ENCODE measurements at regions not wholly inside any gene's neighbourhood (a gene's known extent, or its start where the extent isn't known, plus 50 kb on each side); places are given as distances from the start of the nearest gene placed in this dataset.

DNA sequence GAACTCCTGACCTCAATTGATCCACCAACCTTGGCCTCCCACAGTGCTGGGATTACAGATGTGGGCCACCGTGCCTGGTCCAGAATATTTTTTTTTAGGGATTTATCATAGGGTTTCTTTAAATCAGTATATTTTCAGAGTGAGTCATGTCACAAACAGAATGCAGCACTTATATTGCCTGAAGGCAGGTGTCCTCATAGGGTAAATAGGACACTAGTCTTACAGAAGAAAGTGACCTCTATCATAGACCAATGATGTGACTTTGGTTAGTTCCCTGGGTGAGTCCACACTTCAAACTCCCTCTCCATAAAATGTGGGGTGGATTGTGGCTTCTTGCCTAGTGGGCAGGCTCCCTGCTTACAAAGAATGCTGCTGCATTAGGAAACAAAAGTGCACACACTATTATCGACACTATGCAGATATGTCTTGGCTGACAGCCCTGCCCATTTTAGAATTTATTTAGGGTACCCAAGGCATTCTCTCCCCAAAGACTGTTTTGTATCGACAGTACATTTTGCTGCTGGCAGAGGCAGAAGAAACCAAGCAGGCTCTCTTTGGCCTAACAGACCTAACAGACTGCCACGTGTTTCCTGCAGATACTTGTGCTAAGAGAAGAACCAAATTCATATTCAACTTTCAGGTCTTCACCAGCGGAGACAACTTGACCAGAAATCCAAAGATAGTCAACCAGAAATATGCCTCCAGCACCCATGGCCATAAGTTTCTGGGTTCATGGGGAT is 125.0 kb downstream of the MOBP start:
- H3K4me1 Mint-ChIP-seq (ENCODE audit: low read depth, unreplicated experiment): no peaks in the 10 kb centered on the region
- H3K9me3 Mint-ChIP-seq (ENCODE audit: low read depth, unreplicated experiment): no peaks in the 10 kb centered on the region
- no peaks in the 10 kb centered on the region for H3K36me3 Mint-ChIP-seq (ENCODE audit: insufficient read depth, unreplicated experiment)
- no TSS peak for BruUV-seq (replicated peaks)
- no peak overlapping the region for H3K27ac Mint-ChIP-seq (ENCODE audit: unreplicated experiment)
- H3K4me3 Mint-ChIP-seq (ENCODE audit: low read depth, unreplicated experiment): no peak overlapping the region
- TF ChIP-seq, protein P1, sequence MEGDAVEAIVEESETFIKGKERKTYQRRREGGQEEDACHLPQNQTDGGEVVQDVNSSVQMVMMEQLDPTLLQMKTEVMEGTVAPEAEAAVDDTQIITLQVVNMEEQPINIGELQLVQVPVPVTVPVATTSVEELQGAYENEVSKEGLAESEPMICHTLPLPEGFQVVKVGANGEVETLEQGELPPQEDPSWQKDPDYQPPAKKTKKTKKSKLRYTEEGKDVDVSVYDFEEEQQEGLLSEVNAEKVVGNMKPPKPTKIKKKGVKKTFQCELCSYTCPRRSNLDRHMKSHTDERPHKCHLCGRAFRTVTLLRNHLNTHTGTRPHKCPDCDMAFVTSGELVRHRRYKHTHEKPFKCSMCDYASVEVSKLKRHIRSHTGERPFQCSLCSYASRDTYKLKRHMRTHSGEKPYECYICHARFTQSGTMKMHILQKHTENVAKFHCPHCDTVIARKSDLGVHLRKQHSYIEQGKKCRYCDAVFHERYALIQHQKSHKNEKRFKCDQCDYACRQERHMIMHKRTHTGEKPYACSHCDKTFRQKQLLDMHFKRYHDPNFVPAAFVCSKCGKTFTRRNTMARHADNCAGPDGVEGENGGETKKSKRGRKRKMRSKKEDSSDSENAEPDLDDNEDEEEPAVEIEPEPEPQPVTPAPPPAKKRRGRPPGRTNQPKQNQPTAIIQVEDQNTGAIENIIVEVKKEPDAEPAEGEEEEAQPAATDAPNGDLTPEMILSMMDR (IDR thresholded peaks at IDR 0.05; ENCODE audit: unreplicated experiment): no peak
- intact Hi-C loops (cut with micrococcal nuclease; ENCODE audit: unreplicated experiment): no loop called here
- no peaks in the 10 kb centered on the region for H3K27me3 Mint-ChIP-seq (ENCODE audit: unreplicated experiment)
- CTCF ChIA-PET: no interaction called here
- no peak for DNase-seq

GRCh38 chr3:39593341-39593740 is 125.9 kb downstream of the MOBP start:
- no TSS peak for BruUV-seq (replicated peaks)
- TF ChIP-seq, protein P1 (IDR thresholded peaks at IDR 0.05; ENCODE audit: unreplicated experiment): no peak
- Mint-ChIP-seq H3K27ac (ENCODE audit: unreplicated experiment) (no peak overlapping the region), H3K4me3 (ENCODE audit: low read depth, unreplicated experiment) (no peak overlapping the region), H3K9me3 (ENCODE audit: low read depth, unreplicated experiment) (no peaks in the 10 kb centered on the region), H3K36me3 (ENCODE audit: insufficient read depth, unreplicated experiment) (no peaks in the 10 kb centered on the region), H3K27me3 (ENCODE audit: unreplicated experiment) (no peaks in the 10 kb centered on the region), H3K4me1 (ENCODE audit: low read depth, unreplicated experiment) (no peaks in the 10 kb centered on the region)
- intact Hi-C loops (cut with micrococcal nuclease; ENCODE audit: unreplicated experiment): no loop called here
- CTCF ChIA-PET: no interaction called here
- no peak for DNase-seq

GRCh38 chr3:39601241-39601640 is 133.8 kb downstream of the MOBP start:
- Mint-ChIP-seq H3K9me3 (ENCODE audit: low read depth, unreplicated experiment) (peaks cover 3% of the 10 kb centered on the region), H3K27ac (ENCODE audit: unreplicated experiment) (no peak overlapping the region), H3K27me3 (ENCODE audit: unreplicated experiment) (no peaks in the 10 kb centered on the region), H3K4me1 (ENCODE audit: low read depth, unreplicated experiment) (no peaks in the 10 kb centered on the region), H3K36me3 (ENCODE audit: insufficient read depth, unreplicated experiment) (no peaks in the 10 kb centered on the region), H3K4me3 (ENCODE audit: low read depth, unreplicated experiment) (no peak overlapping the region)
- DNase-seq: no peak
- no TSS peak for BruUV-seq (replicated peaks)
- TF ChIP-seq, protein P1 (IDR thresholded peaks at IDR 0.05; ENCODE audit: unreplicated experiment): no peak
- CTCF ChIA-PET: no interaction called here
- intact Hi-C loops (cut with micrococcal nuclease; ENCODE audit: unreplicated experiment): no loop called here

GRCh38 chr3:39605837-39606236 is 138.4 kb downstream of the MOBP start:
- H3K4me1 Mint-ChIP-seq (ENCODE audit: low read depth, unreplicated experiment): no peaks in the 10 kb centered on the region
- H3K36me3 Mint-ChIP-seq (ENCODE audit: insufficient read depth, unreplicated experiment): no peaks in the 10 kb centered on the region
- H3K27me3 Mint-ChIP-seq (ENCODE audit: unreplicated experiment): no peaks in the 10 kb centered on the region
- H3K27ac Mint-ChIP-seq (ENCODE audit: unreplicated experiment): no peak overlapping the region
- no TSS peak for BruUV-seq (replicated peaks)
- H3K4me3 Mint-ChIP-seq (ENCODE audit: low read depth, unreplicated experiment): no peak overlapping the region
- CTCF ChIA-PET: interaction anchor here (0.7 kb wide), 1 partner anchor 99 kb away, joined by 5 read pairs; no protein-coding TSS in a partner anchor
- no peak for DNase-seq
- intact Hi-C loops (cut with micrococcal nuclease; ENCODE audit: unreplicated experiment): no loop called here
- H3K9me3 Mint-ChIP-seq (ENCODE audit: low read depth, unreplicated experiment): peaks cover 3% of the 10 kb centered on the region
- TF ChIP-seq, protein P1 (IDR thresholded peaks at IDR 0.05; ENCODE audit: unreplicated experiment): no peak

Measured in Calu3 (cell line).